ENCODE measurements at regions not wholly inside any gene's neighbourhood (a gene's known extent, or its start where the extent isn't known, plus 50 kb on each side); places are given as distances from the start of the nearest gene placed in this dataset.

DNA sequence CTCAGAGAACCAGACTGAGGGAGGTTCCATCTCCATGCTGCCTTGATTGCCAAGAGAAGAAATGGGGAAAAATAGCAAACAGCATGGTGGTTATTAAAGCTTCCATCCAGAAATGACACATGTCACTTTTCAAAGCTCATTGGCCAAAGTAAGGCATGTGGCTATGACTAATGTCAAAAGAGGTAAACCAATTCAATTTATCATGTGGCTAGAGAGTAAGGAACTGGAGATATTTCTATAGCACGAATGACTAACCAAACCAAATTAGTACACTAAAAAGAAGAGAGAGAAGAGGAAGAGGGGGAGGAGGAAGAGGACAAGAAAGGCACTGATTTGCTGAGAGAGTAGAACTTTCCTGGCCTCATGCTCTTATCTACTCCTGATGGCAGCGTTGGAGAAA, 115.2 kb upstream of the SLC6A11 start:
- peaks cover 16% of the 10 kb centered on the region for H3K27me3 ChIP-seq (replicated peaks; ENCODE audit: insufficient read depth)
- H3K36me3 ChIP-seq = no peaks in the 10 kb centered on the region
- whole genome bisulfite sequencing = 83% methylated on average over 2 of the region's 2 CpGs
- no peak overlapping the region for H3K27ac ChIP-seq
- H3K9me3 ChIP-seq = no peaks in the 10 kb centered on the region
- TF ChIP-seq POLR2AphosphoS5 (IDR thresholded peaks at IDR 0.05) (no peak), CTCF (IDR thresholded peaks at IDR 0.05) (no peak), POLR2A (IDR thresholded peaks at IDR 0.05) (no peak)
- H3K4me3 ChIP-seq = no peak overlapping the region
- intact Hi-C loops (cut with DNase I) = no loop called here
- no peak for DNase-seq (ENCODE audit: low spot score)
- no peaks in the 10 kb centered on the region for H3K4me1 ChIP-seq (replicated peaks)

DNA sequence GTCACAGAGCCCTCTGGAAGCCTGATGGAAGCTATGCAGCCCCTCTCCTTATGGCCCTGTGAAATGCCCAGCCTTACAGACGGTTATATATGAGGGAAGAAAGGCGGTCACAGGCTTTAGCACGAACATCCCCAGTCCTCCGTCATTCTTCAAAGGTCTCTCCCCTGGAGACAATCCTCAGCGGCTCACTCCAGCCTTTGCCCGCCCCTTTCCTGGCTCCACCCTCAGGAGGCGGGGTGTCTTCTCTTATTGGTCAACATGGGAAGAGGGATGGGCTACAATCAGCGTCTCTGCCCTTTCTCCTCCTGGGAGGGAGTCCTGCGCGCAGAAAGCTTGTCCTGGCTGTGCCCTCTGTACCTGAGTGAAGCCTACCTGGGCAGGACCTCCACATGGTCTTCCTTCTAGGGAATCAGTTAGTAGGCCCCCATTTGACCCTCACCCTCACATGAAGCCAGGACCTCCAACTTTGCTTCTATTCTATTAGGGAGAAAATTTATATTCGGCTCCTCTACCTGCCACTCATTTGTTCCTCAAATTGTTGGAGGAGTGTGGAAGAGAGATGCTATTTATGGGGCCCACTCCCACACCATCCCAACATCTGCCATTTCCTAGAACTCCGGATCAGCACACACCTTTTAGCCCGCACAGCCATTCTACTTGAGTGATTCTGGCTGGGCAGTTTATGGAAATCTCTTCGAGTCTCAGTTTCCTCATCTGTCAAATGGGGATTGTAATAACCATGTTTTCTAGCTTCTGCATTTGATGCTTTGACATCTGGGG, 112.9 kb upstream of the SLC6A11 start:
- Histone ChIP-seq H3K9me3 (no peaks in the 10 kb centered on the region), H3K27me3 (replicated peaks; ENCODE audit: insufficient read depth) (peaks cover 33% of the 10 kb centered on the region), H3K4me3 (no peak overlapping the region), H3K36me3 (no peaks in the 10 kb centered on the region), H3K4me1 (replicated peaks) (peaks cover 3% of the 10 kb centered on the region), H3K27ac (no peak overlapping the region)
- TF ChIP-seq POLR2AphosphoS5 (IDR thresholded peaks at IDR 0.05) = no peak
- intact Hi-C loops (cut with DNase I) = no loop called here
- no peak for DNase-seq (ENCODE audit: low spot score)
- 38% methylated on average over 14 of the region's 14 CpGs for WGBS

DNA sequence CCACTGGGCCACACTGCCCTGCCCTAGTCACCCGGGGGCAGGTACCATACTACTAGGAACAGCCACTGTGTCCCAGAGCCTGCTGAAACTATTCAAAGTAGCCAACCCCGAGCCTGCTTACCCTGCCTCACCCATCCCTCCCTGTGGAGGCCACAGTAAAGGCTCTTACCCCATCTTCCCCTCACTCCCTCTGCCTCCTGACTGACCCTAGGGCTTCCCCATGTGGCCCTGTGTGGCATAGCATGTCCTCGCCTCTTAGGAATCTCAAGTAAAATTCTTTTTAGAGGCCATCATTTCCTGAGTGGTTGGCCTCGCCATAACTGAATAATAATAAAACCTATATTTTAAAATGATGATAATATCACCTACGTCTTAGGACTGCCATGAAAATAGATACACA, 112.2 kb upstream of the SLC6A11 start:
- Histone ChIP-seq H3K36me3 (no peaks in the 10 kb centered on the region), H3K27me3 (replicated peaks; ENCODE audit: insufficient read depth) (peaks cover 28% of the 10 kb centered on the region), H3K27ac (no peak overlapping the region), H3K4me3 (no peak overlapping the region), H3K4me1 (replicated peaks) (peaks cover 3% of the 10 kb centered on the region), H3K9me3 (no peaks in the 10 kb centered on the region)
- 58% methylated on average over 5 of the region's 5 CpGs for WGBS
- intact Hi-C loops (cut with DNase I) = no loop called here
- DNase-seq (ENCODE audit: low spot score) = no peak
- no peak for TF ChIP-seq POLR2AphosphoS5 (IDR thresholded peaks at IDR 0.05)

DNA sequence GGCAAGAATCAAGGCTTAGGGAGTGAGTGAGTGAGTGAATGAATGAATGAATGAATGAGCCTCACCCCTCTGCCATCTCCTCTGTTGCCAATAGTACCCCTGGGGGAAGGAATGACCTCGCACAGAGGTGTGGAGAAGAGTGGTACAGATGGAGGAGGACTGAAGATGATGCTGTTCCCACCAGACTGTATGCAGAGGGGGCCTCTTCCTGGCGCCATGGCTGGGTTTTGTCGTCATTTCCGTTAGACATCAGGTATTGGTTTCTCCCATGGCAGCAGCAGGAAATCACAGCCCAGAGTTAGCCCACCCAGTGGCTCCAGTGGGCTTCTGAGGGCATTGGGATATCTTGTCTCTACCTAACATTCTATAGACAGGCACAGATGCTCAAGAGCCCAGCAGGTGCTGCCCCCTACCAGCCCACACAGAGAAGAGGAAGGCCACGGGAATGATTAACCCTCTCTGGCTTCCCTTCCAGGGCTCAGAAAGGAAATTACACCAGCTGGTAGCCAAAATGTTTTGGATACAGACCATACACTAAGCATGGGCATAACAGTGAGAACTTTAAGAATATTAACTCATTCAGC, 109.8 kb upstream of the SLC6A11 start:
- H3K27me3 ChIP-seq (replicated peaks; ENCODE audit: insufficient read depth) = peaks cover 27% of the 10 kb centered on the region
- no peak overlapping the region for H3K27ac ChIP-seq
- TF ChIP-seq CTCF (IDR thresholded peaks at IDR 0.05) (no peak), POLR2AphosphoS5 (IDR thresholded peaks at IDR 0.05) (no peak), POLR2A (IDR thresholded peaks at IDR 0.05) (no peak)
- intact Hi-C loops (cut with DNase I) = no loop called here
- no peak for DNase-seq (ENCODE audit: low spot score)
- 35% methylated on average over 5 of the region's 5 CpGs for WGBS
- peaks cover 3% of the 10 kb centered on the region for H3K4me1 ChIP-seq (replicated peaks)
- H3K36me3 ChIP-seq = no peaks in the 10 kb centered on the region
- no peaks in the 10 kb centered on the region for H3K9me3 ChIP-seq
- H3K4me3 ChIP-seq = no peak overlapping the region

- intact Hi-C loops (cut with DNase I) = no loop called here
- Histone ChIP-seq H3K4me1 (replicated peaks) (peaks cover 3% of the 10 kb centered on the region), H3K4me3 (no peak overlapping the region), H3K9me3 (no peaks in the 10 kb centered on the region), H3K36me3 (no peaks in the 10 kb centered on the region), H3K27ac (no peak overlapping the region), H3K27me3 (replicated peaks; ENCODE audit: insufficient read depth) (peaks cover 27% of the 10 kb centered on the region)
- WGBS = 36% methylated on average over 11 of the region's 11 CpGs
- TF ChIP-seq CTCF (IDR thresholded peaks at IDR 0.05) (no peak), POLR2AphosphoS5 (IDR thresholded peaks at IDR 0.05) (no peak), POLR2A (IDR thresholded peaks at IDR 0.05) (no peak)
- no peak for DNase-seq (ENCODE audit: low spot score)
These were observed 109.2 kb upstream of the SLC6A11 start for GRCh38 chr3:10706740-10707399.

Measured in prostate gland (tissue), 2 donors.